ENCODE measurements at regions not wholly inside any gene's neighbourhood (a gene's known extent, or its start where the extent isn't known, plus 50 kb on each side); places are given as distances from the start of the nearest gene placed in this dataset.

DNA sequence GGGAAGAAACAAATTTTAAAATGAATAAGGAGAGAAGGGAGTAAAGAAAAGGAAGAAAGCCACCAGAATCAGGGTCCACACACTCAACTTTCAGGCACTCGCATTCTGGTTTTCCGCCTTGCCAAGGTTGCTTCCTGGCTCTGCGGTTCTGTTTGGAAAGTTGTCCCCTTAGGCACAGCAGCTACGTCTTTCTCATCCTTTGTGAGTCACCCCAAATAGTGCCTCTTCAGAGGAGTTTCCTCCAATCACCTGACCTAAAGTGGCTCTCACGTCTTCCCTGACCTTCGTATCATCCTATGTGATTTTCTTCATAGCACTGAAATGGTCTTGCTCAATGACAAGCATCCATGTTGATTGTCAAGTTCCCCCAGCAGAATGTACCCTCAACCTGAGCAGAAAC is 99.5 kb upstream of the TMCC3 start:
- TF ChIP-seq ZNF263 (CRISPR knock-in tag; IDR thresholded peaks at IDR 0.05) (no peak), ZNF136 (CRISPR knock-in tag; IDR thresholded peaks at IDR 0.05; ENCODE audit: low read depth) (no peak), ZFAT (CRISPR knock-in tag; conservative IDR thresholded peaks at IDR 0.05) (no peak), CHD2 (IDR thresholded peaks at IDR 0.05; ENCODE audit: low read depth, low read length) (no peak), ZNF17 (CRISPR knock-in tag; IDR thresholded peaks at IDR 0.05) (no peak), ETV5 (CRISPR knock-in tag; IDR thresholded peaks at IDR 0.05; ENCODE audit: borderline replicate concordance) (no peak), BCLAF1 (IDR thresholded peaks at IDR 0.05) (no peak)
- TF ChIP-seq, protein P1, sequence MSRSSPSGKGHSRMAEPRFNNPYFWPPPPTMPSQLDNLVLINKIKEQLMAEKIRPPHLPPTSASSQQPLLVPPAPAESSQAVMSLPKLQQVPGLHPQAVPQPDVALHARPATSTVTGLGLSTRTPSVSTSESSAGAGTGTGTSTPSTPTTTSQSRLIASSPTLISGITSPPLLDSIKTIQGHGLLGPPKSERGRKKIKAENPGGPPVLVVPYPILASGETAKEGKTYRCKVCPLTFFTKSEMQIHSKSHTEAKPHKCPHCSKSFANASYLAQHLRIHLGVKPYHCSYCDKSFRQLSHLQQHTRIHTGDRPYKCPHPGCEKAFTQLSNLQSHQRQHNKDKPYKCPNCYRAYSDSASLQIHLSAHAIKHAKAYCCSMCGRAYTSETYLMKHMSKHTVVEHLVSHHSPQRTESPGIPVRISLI (CRISPR knock-in tag; IDR thresholded peaks at IDR 0.05; ENCODE audit: borderline replicate concordance) = no peak
- TF ChIP-seq, protein P2, sequence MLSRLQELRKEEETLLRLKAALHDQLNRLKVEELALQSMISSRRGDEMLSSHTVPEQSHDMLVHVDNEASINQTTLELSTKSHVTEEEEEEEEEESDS (CRISPR knock-in tag; IDR thresholded peaks at IDR 0.05; ENCODE audit: borderline replicate concordance) = no peak
- TF ChIP-seq, protein P3, sequence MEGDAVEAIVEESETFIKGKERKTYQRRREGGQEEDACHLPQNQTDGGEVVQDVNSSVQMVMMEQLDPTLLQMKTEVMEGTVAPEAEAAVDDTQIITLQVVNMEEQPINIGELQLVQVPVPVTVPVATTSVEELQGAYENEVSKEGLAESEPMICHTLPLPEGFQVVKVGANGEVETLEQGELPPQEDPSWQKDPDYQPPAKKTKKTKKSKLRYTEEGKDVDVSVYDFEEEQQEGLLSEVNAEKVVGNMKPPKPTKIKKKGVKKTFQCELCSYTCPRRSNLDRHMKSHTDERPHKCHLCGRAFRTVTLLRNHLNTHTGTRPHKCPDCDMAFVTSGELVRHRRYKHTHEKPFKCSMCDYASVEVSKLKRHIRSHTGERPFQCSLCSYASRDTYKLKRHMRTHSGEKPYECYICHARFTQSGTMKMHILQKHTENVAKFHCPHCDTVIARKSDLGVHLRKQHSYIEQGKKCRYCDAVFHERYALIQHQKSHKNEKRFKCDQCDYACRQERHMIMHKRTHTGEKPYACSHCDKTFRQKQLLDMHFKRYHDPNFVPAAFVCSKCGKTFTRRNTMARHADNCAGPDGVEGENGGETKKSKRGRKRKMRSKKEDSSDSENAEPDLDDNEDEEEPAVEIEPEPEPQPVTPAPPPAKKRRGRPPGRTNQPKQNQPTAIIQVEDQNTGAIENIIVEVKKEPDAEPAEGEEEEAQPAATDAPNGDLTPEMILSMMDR (CRISPR knock-in tag; IDR thresholded peaks at IDR 0.05) = no peak
- TF ChIP-seq, protein P4, sequence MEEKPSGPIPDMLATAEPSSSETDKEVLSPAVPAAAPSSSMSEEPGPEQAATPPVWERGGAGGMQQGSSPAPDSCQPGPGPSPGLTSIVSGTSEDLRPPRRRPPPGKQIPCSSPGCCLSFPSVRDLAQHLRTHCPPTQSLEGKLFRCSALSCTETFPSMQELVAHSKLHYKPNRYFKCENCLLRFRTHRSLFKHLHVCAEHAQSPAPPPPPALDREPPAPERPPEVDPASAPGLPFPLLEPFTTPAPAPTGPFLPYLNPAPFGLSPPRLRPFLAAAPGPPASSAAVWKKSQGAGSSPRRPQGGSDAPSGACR (CRISPR knock-in tag; IDR thresholded peaks at IDR 0.05) = no peak
